Nucleus accumbens (tissue), 56 donors: ENCODE measurements at regions not wholly inside any gene's neighbourhood (a gene's known extent, or its start where the extent isn't known, plus 50 kb on each side); places are given as distances from the start of the nearest gene placed in this dataset.

Source experiments
- DNase-seq, 56 donors: peaks; one replicate each; lab custom pipeline; 2025; lab: John Stamatoyannopoulos, UW

- DNase-seq: no peak
These were observed 342.8 kb upstream of the RAB6C start for GRCh38 chr2:129636692-129637091.

- no peak for DNase-seq
These were observed 338.1 kb upstream of the RAB6C start for GRCh38 chr2:129641371-129641770.

- no peak for DNase-seq
These were observed 336.9 kb upstream of the RAB6C start for GRCh38 chr2:129642526-129643043.

- no peak for DNase-seq
These were observed 334.1 kb upstream of the RAB6C start for GRCh38 chr2:129645335-129645734.

GRCh38 chr2:129646107-129646506 is 333.4 kb upstream of the RAB6C start:
- DNase-seq: no peak

- DNase-seq: no peak
These were observed 326.2 kb upstream of the RAB6C start for GRCh38 chr2:129653246-129653645.

GRCh38 chr2:129654331-129654730 is 325.1 kb upstream of the RAB6C start:
- DNase-seq: no peak

- DNase-seq: no peak
These were observed 323.3 kb upstream of the RAB6C start for GRCh38 chr2:129656081-129656598.

GRCh38 chr2:129658430-129658829 is 321.0 kb upstream of the RAB6C start:
- no peak for DNase-seq

GRCh38 chr2:129661935-129662334 is 317.5 kb upstream of the RAB6C start:
- DNase-seq: no peak

- DNase-seq: no peak
These were observed 311.9 kb upstream of the RAB6C start for GRCh38 chr2:129667577-129667976.

- DNase-seq: no peak
These were observed 306.9 kb upstream of the RAB6C start for GRCh38 chr2:129672521-129672920.

GRCh38 chr2:129673234-129673633 is 306.2 kb upstream of the RAB6C start:
- no peak for DNase-seq

GRCh38 chr2:129673847-129674711 is 305.4 kb upstream of the RAB6C start:
- DNase-seq: no peak

GRCh38 chr2:129678751-129679150 is 300.7 kb upstream of the RAB6C start:
- DNase-seq: no peak

GRCh38 chr2:129681788-129682187 is 297.7 kb upstream of the RAB6C start:
- no peak for DNase-seq

GRCh38 chr2:129689653-129690448 is 289.6 kb upstream of the RAB6C start:
- DNase-seq: no peak

- DNase-seq: no peak
These were observed 284.0 kb upstream of the RAB6C start for GRCh38 chr2:129695496-129695895.

- no peak for DNase-seq
These were observed 280.9 kb upstream of the RAB6C start for GRCh38 chr2:129698593-129698992.

- no peak for DNase-seq
These were observed 279.5 kb upstream of the RAB6C start for GRCh38 chr2:129699781-129700573.
